WTC11 (cell line): ENCODE measurements at regions not wholly inside any gene's neighbourhood (a gene's known extent, or its start where the extent isn't known, plus 50 kb on each side); places are given as distances from the start of the nearest gene placed in this dataset.

ENCODE experiments used
- ATF1 ChIP-seq: sonication (generic); formaldehyde crosslinking; IDR thresholded peaks from 2 replicates; pipeline ENCODE4 v1.8.1; 2023; ENCODE audit warnings: mild to moderate bottlenecking, moderate library complexity, missing genetic modification reagents
- ATF3 ChIP-seq: sonication (generic); formaldehyde crosslinking; conservative IDR thresholded peaks from 2 replicates; pipeline ENCODE4 v1.8.1; 2022; ENCODE audit warnings: mild to moderate bottlenecking, missing genetic modification reagents
- CREB1 ChIP-seq: sonication (generic); formaldehyde crosslinking; IDR thresholded peaks from 2 replicates; pipeline ENCODE4 v1.8.0; 2023; ENCODE audit warnings: mild to moderate bottlenecking, missing genetic modification reagents
- CTCF ChIP-seq: fragments of 200-600 bp; IDR thresholded peaks from 2 replicates; pipeline ENCODE4 v1.8.0; 2022; ENCODE audit warnings: antibody characterized with exemption
- E2F4 ChIP-seq: sonication (generic); formaldehyde crosslinking; IDR thresholded peaks from 2 replicates; pipeline ENCODE4 v1.8.1; 2022; ENCODE audit warnings: low read depth, mild to moderate bottlenecking, moderate library complexity, missing genetic modification reagents, borderline replicate concordance
- NFYB ChIP-seq: sonication (generic); formaldehyde crosslinking; conservative IDR thresholded peaks from 2 replicates; pipeline ENCODE4 v1.8.0; 2022; ENCODE audit warnings: low read depth, missing genetic modification reagents
- NR3C1 ChIP-seq: sonication (generic); formaldehyde crosslinking; conservative IDR thresholded peaks from 2 replicates; pipeline ENCODE4 v1.8.1; 2023; ENCODE audit warnings: low read depth, mild to moderate bottlenecking, missing genetic modification reagents
- PRDM15 ChIP-seq: sonication (generic); formaldehyde crosslinking; IDR thresholded peaks from 2 replicates; pipeline ENCODE4 v1.8.0; 2022; ENCODE audit warnings: missing genetic modification reagents
- PREB ChIP-seq: sonication (generic); formaldehyde crosslinking; IDR thresholded peaks from 2 replicates; pipeline ENCODE4 v1.8.1; 2022; ENCODE audit warnings: mild to moderate bottlenecking, missing genetic modification reagents, moderate library complexity, borderline replicate concordance

GRCh38 chr7:109552017-109552416 is 982.3 kb downstream of the DNAJB9 start:
- TF ChIP-seq CTCF = no peak
- no peak for TF ChIP-seq NR3C1
- no peak for TF ChIP-seq ATF1 (CRISPR knock-in tag)
- TF ChIP-seq NFYB = no peak
- no peak for TF ChIP-seq PREB (CRISPR knock-in tag)
- no peak for TF ChIP-seq ATF3 (CRISPR knock-in tag)
- TF ChIP-seq CREB1 (CRISPR knock-in tag) = no peak
- no peak for TF ChIP-seq E2F4
- TF ChIP-seq PRDM15 = no peak
